H1 (cell line): ENCODE measurements at regions not wholly inside any gene's neighbourhood (a gene's known extent, or its start where the extent isn't known, plus 50 kb on each side); places are given as distances from the start of the nearest gene placed in this dataset.

Experiments used
- CTCF ChIA-PET: fragments of 300-600 bp; sonication (Branson Sonifier 250); formaldehyde crosslinking; loops from one replicate; lab custom pipeline; 2021; ENCODE audit not compliant: partially characterized antibody; lab: Charles Lee
- POLR2A ChIA-PET: fragments of 300-600 bp; sonication (Branson Sonifier 250); formaldehyde crosslinking; loops from one replicate; lab custom pipeline; 2021; ENCODE audit warnings: inconsistent platforms; ENCODE audit not compliant: partially characterized antibody; lab: Charles Lee
- DNase-seq, 2 experiments: peaks; one replicate each; pipeline versions ENCODE4 v3.0.0 to v3.0.0-alpha.2; 2010 to 2022; ENCODE audit warnings: low spot score in 2 of 2, low read depth in 1 of 2, mixed read lengths in 1 of 2
- FAIRE-seq: peaks from 2 replicates; lab custom pipeline; 2011; peaks lifted over from hg19 to GRCh38; lab: Jason Lieb, UNC
- H2AFZ ChIP-seq: 2 replicates; pipeline ENCODE4 v1.8.1; 2012; ENCODE audit warnings: low read length, inconsistent platforms
- H2AK5ac ChIP-seq: 2 replicates; pipeline ENCODE4 v1.6.1; 2013; ENCODE audit warnings: low read depth, low read length
- H2BK120ac ChIP-seq: replicated peaks from 2 replicates; pipeline ENCODE3; 2013; ENCODE audit warnings: low read depth, low read length, inconsistent platforms
- H2BK12ac ChIP-seq: 2 replicates; pipeline ENCODE4 v1.6.1; 2013; ENCODE audit warnings: low read depth, low read length
- H2BK15ac ChIP-seq: 2 replicates; pipeline ENCODE4 v1.6.1; 2013; ENCODE audit warnings: low read length
- H2BK20ac ChIP-seq: 2 replicates; pipeline ENCODE4 v1.6.1; 2013; ENCODE audit warnings: low read length
- H2BK5ac ChIP-seq: 2 replicates; pipeline ENCODE4 v1.6.1; 2013; ENCODE audit warnings: low read depth, low read length
- H3K14ac ChIP-seq: 2 replicates; pipeline ENCODE4 v1.6.1; 2013; ENCODE audit warnings: inconsistent platforms; ENCODE audit not compliant: insufficient read length
- H3K18ac ChIP-seq: 2 replicates; pipeline ENCODE4 v1.6.1; 2013; ENCODE audit warnings: low read length; ENCODE audit errors: extremely low read depth
- H3K23ac ChIP-seq: 2 replicates; pipeline ENCODE4 v1.6.1; 2013; ENCODE audit warnings: inconsistent platforms; ENCODE audit not compliant: insufficient read length
- H3K23me2 ChIP-seq: 2 replicates; pipeline ENCODE4 v1.6.1; 2013; ENCODE audit warnings: low read depth, low read length
- H3K27ac ChIP-seq: 2 replicates; pipeline ENCODE4 v1.6.1; 2011; ENCODE audit warnings: low read depth, low read length, inconsistent platforms
- H3K27me3 ChIP-seq, 4 experiments: replicated peaks in 1 of 4; 1 replicate in 1 of 4; 2 replicates in 3 of 4; pipeline versions ENCODE4 v1.6.1 to v1.8.1; 2011 to 2013; ENCODE audit warnings: low read length in 3 of 4, mild to moderate bottlenecking in 3 of 4, inconsistent platforms in 2 of 4, mixed read lengths in 2 of 4, moderate library complexity in 1 of 4; ENCODE audit not compliant: control insufficient read depth in 3 of 4, insufficient read depth in 3 of 4; ENCODE audit errors: extremely low read depth in 1 of 4
- H3K36me3 ChIP-seq, 4 experiments: 2 replicates each; pipeline versions ENCODE4 v1.6.1 to v1.8.1; 2011 to 2013; ENCODE audit warnings: mild to moderate bottlenecking in 4 of 4, low read length in 3 of 4, moderate library complexity in 2 of 4, control low read depth in 1 of 4, inconsistent platforms in 1 of 4; ENCODE audit not compliant: insufficient read depth in 4 of 4, control insufficient read depth in 2 of 4
- H3K4ac ChIP-seq: replicated peaks from 2 replicates; pipeline ENCODE3; 2013; ENCODE audit warnings: low read length, low read depth, mixed read lengths, inconsistent platforms; ENCODE audit not compliant: insufficient read length
- H3K4me1 ChIP-seq, 4 experiments: replicated peaks in 1 of 4; 1 replicate in 1 of 4; 2 replicates in 3 of 4; pipeline versions ENCODE4 v1.6.1 to v1.8.1; 2011 to 2013; ENCODE audit warnings: low read length in 3 of 4, inconsistent platforms in 2 of 4, mixed read lengths in 1 of 4; ENCODE audit not compliant: insufficient read depth in 4 of 4, control insufficient read depth in 3 of 4
- H3K4me2 ChIP-seq, 2 experiments: 2 replicates each; pipeline versions ENCODE4 v1.6.1 to v1.8.1; 2011 to 2013; ENCODE audit warnings: low read depth in 2 of 2, low read length in 2 of 2, control low read depth in 1 of 2, inconsistent platforms in 1 of 2, mild to moderate bottlenecking in 1 of 2; ENCODE audit not compliant: insufficient read depth in 1 of 2
- H3K4me3 ChIP-seq, 4 experiments: fragments of 200-600, 300-600 bp in 1 of 4; sonication (generic), shearing (Covaris generic), sonication (Bioruptor Twin) in 1 of 4; 2 replicates each; pipeline versions ENCODE4 v1.5.1 to v1.8.1; 2011 to 2016; ENCODE audit warnings: low read length in 4 of 4, low read depth in 3 of 4, control low read depth in 2 of 4, inconsistent platforms in 2 of 4, mild to moderate bottlenecking in 2 of 4, mixed read lengths in 1 of 4, moderate library complexity in 1 of 4; ENCODE audit not compliant: insufficient read depth in 2 of 4; ENCODE audit errors: extremely low read depth in 1 of 4
- H3K56ac ChIP-seq: replicated peaks from 2 replicates; pipeline ENCODE3; 2013; ENCODE audit warnings: low read depth, mild to moderate bottlenecking, mixed read lengths, low read length, inconsistent platforms; ENCODE audit not compliant: insufficient read length
- H3K79me1 ChIP-seq: 2 replicates; pipeline ENCODE4 v1.6.1; 2013; ENCODE audit warnings: low read depth, low read length, control low read depth
- H3K79me2 ChIP-seq, 2 experiments: 2 replicates each; pipeline versions ENCODE4 v1.6.1 to v1.8.1; 2012 to 2013; ENCODE audit warnings: low read length in 2 of 2, mild to moderate bottlenecking in 2 of 2, inconsistent platforms in 1 of 2; ENCODE audit not compliant: insufficient read depth in 2 of 2, control insufficient read depth in 1 of 2
- H3K9ac ChIP-seq, 4 experiments: replicated peaks in 1 of 4; 1 replicate in 1 of 4; 2 replicates in 3 of 4; pipeline versions ENCODE4 v1.6.1 to v1.8.1; 2011 to 2013; ENCODE audit warnings: low read depth in 3 of 4, low read length in 3 of 4, control low read depth in 2 of 4, mild to moderate bottlenecking in 2 of 4, moderate library complexity in 2 of 4, inconsistent platforms in 1 of 4; ENCODE audit errors: extremely low read depth in 1 of 4
- H3K9me3 ChIP-seq, 2 experiments: 2 replicates each; pipeline versions ENCODE4 v1.6.1 to v1.8.1; 2012 to 2013; ENCODE audit warnings: mild to moderate bottlenecking in 2 of 2, moderate library complexity in 2 of 2, control low read depth in 1 of 2, inconsistent platforms in 1 of 2, low read depth in 1 of 2, low read length in 1 of 2, mixed read lengths in 1 of 2; ENCODE audit not compliant: insufficient read depth in 2 of 2
- H4K20me1 ChIP-seq, 2 experiments: replicated peaks in 1 of 2; 2 replicates each; pipeline versions ENCODE3 to v1.8.1; 2011 to 2013; ENCODE audit warnings: inconsistent platforms in 2 of 2, low read length in 2 of 2, mild to moderate bottlenecking in 1 of 2; ENCODE audit not compliant: insufficient read depth in 2 of 2, control insufficient read depth in 1 of 2
- H4K5ac ChIP-seq: 2 replicates; pipeline ENCODE4 v1.6.1; 2013; ENCODE audit warnings: low read length, low read depth, mixed read lengths, inconsistent platforms; ENCODE audit not compliant: insufficient read length
- H4K8ac ChIP-seq: 2 replicates; pipeline ENCODE4 v1.8.0; 2013; ENCODE audit warnings: mild to moderate bottlenecking, moderate library complexity, low read length, inconsistent platforms; ENCODE audit not compliant: insufficient read depth; ENCODE audit errors: extremely low read depth
- H4K91ac ChIP-seq: replicated peaks from 2 replicates; pipeline ENCODE3; 2013; ENCODE audit warnings: low read length, mixed read lengths, inconsistent platforms; ENCODE audit not compliant: insufficient read length
- RXRA ChIP-seq: IDR thresholded peaks from 2 replicates; pipeline ENCODE4 v1.6.1; 2011; ENCODE audit warnings: low read depth, mild to moderate bottlenecking, low read length, moderate library complexity; ENCODE audit not compliant: insufficient read depth
- WGBS, 2 experiments: shearing (Covaris generic) in 1 of 2; methylation state at CpG; one replicate each; pipeline versions ENCODE4 v1.1.6 to v1.1.7; 2013 to 2015; ENCODE audit warnings: low lambda C conversion rate in 2 of 2, mixed read lengths in 2 of 2, inconsistent platforms in 1 of 2, low coverage in 1 of 2, missing lambda C conversion rate in 1 of 2; ENCODE audit not compliant: insufficient replicate concordance in 2 of 2, insufficient coverage in 1 of 2, insufficient read length in 1 of 2; ENCODE audit errors: extremely low coverage in 1 of 2, missing lambda C conversion rate in 1 of 2; 5-methylcytosine and 5-hydroxymethylcytosine counted together

DNA sequence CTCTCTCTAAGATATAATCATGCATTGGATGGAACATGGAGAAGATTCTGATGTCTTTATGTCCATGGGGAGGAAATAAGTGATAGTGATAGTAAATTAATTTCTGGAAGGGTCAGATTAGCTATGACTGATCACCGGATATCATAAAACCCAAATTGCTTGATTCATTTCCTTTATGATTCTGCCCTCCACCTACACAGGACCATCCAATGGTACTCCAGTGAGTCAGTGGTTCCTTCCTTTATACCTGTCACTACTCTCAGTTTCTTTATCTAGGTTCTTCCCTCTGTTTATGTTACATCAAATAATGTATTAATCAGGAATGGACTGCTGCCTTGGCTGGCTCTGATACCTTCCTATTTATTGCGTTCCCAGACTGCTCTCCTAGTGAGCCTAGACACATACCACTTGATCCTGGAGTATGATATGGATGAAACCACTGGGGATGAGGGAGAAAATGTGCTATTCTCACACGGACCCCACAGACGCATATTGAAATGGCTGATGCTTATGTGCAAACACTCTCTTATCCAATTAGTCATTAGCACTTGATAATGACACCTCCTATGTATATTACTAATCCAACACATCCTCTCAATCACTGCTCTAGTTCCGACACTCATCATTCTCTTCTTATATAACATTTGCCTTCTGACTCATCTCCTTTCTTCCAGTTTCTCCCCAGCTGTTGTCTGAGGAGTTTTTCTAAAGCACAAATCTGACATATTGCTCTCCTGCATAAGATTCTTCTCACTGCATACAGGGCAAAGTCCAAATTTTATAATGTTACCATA lies 315.6 kb downstream of the INSIG2 start:
- Histone ChIP-seq H2BK20ac (no peak overlapping the region), H3K4ac (no peak overlapping the region), H4K8ac (no peak overlapping the region), H3K14ac (no peak overlapping the region), H3K9ac (no peak overlapping the region), H2BK15ac (no peak overlapping the region), H3K4me1 (no peaks in the 10 kb centered on the region), H3K4me3 (no peak overlapping the region), H2BK5ac (no peak overlapping the region), H3K56ac (no peak overlapping the region), H2AK5ac (no peak overlapping the region), H3K4me2 (no peak overlapping the region), H3K79me2 (no peaks in the 10 kb centered on the region), H2AFZ (no peak overlapping the region), H4K5ac (no peak overlapping the region), H3K23ac (no peak overlapping the region), H3K27ac (no peak overlapping the region), H3K18ac (no peak overlapping the region), H4K91ac (no peak overlapping the region), H3K79me1 (no peaks in the 10 kb centered on the region), H4K20me1 (no peaks in the 10 kb centered on the region), H3K36me3 (no peaks in the 10 kb centered on the region), H2BK120ac (no peak overlapping the region), H2BK12ac (no peak overlapping the region), H3K23me2 (no peaks in the 10 kb centered on the region), H3K9me3 (no peaks in the 10 kb centered on the region), H3K27me3 (no peaks in the 10 kb centered on the region)
- 85 to 100% methylated on average over 1 to 5 of the region's 5 CpGs for WGBS, 2 experiments
- FAIRE-seq: no peak
- no peak for DNase-seq
- POLR2A ChIA-PET: no interaction called here
- CTCF ChIA-PET: no interaction called here
- TF ChIP-seq RXRA: no peak
